ENCODE measurements at regions not wholly inside any gene's neighbourhood (a gene's known extent, or its start where the extent isn't known, plus 50 kb on each side); places are given as distances from the start of the nearest gene placed in this dataset.
A peak's percentile ranks its signal among the peaks of the same experiment; 100 is the strongest.

DNA sequence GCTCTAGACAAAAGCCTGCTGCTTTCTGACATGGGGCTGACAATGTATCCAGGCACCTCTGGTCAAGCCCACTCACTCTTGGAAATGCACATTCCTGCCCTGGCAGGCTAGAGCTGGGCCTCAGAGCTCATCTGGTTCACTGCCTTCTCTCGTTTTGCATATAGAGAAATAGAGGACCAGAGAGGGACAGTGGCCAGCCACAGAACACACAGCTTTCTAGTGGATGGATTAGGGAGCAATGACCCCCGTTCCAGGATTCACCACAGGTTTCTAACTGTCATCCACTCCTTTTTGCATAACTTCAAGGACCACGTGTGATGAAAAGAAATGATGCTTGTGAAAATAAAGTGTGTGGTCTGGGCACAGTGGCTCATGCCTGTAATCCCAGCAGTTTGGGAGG, 129.6 kb upstream of the IGSF21 start:
- no peak for DNase-seq

DNA sequence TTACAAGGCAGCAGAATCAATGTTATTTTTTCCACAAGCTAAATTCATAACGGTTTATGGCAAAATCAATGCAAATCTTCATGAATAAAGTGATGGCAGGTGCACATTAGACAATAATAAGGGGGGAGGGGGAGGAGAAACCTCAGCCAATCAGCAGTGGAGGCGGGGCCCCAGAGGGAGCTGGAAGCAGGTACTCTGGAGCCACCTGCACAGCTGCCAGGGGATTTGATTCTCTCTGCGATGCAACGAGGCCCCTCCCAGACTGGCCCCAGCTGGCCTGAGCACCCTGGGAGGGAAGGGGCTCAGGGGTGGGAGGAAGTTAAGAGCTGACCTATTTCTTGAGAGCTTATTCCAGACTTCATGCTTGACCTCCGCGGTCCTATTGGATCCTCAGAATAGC, 127.8 kb upstream of the IGSF21 start:
- no peak for DNase-seq

DNA sequence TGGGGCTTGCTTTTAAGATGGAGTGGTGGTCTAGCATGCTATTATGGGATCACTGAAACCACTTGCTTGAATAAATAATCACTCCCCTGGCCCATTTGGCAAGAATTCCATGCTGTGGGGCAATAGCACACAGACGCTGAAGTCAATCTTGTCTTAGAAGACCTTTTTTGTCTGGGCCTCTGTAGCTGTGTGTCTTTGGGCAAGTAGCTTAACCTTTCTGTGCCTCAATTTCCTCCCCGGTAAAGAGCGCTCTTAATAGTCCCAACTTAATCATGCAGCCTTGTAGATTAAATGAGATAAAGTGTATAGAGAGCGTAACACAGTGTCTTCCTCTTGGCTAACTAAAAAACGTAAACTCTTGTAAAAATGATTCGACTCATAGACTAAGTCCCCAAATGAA, 125.4 kb upstream of the IGSF21 start:
- no peak for DNase-seq

DNA sequence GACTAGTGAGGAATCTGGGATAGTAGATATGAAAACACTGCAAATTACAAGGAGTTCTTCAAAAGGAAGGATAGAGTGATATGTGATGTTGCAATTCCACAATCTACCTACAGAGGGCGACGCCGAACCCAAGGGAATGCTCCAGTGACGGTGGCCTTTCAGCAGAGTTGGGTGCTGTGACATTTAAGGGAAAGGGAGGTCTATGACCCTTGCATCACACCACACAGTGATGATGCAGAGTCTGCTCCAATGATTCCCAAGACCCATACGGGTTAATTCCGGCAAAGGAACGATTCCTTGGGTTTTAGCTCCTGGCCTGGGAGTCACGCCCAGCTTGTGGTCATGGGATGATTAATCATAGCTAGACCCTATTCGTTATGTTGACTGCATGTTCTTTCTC, 123.0 kb upstream of the IGSF21 start:
- peak; percentile 29 for DNase-seq

DNA sequence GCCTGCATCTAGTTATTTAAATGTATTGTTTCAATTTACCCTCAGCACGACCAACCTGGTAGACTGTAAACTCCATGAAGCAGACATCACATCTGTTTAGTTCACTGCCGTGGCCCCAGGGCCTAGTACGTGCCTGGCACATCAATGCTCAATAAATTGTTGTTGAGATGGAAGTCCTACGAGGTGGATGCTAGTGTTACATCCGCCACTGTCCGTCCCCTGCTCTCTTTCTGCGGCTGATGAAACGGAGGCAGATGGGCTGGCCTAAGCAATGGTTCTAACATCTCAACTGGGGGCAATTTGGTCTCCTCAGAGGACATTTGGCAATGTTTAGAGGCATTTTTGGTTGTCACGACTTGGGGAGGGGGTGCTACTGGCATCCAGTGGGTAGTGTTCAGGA, 121.4 kb upstream of the IGSF21 start:
- no peak for DNase-seq

DNA sequence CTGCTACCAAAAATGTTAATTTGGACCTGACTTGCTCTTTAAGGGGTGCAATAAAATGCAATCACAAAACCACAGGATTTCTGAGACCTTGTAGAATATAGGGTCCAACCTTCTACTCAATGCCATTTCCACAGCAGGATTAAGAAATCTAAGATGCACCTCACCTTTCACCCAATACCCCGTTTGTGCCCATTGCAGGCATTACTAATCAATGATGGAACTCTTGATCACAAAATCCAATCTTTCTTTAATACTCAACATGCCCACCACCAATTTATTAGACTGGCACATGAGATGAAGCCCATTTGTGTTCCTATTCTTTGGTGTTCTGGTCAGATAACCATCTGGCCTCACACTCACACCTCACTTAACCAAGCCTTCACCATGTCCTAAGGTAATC, 117.2 kb upstream of the IGSF21 start:
- DNase-seq, result no peak

DNA sequence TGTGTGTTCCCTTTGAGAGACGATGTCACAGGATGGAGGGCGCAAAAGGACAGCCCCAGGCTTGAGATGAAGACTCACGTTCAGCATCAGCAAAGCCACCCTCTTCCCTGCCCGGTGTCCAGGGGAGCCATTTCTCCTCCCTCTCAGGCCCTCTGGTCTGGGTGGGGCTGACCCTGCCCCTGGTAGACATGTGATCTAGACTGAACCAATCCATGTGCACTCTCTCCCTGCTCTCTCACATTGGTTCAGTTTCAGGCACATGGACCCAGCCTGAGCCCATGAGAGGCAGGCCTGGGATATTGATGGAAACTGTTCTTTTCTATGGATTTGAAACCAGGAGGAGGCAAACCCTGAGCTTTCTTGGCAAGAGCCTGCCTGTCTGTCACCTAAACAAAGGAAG, 115.6 kb upstream of the IGSF21 start:
- DNase-seq, result no peak

DNA sequence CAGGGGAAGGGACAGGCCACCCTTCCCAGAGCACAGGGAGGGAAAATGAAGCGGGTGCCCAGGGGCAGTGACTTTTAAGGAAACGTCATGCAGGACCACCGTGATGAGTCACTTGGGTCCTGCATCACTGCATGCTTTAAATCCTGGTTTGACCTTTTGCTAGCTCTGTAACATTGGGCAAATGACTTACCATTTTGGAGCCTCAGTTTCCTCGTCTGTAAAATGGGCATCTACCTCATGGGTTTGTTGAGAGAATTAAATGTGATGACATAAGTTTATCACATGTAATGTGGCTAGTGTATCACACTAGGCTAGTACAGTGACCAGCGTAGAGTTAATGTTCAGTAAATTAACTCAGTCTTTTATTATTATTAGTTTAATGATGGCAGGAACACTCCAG, 114.8 kb upstream of the IGSF21 start:
- DNase-seq, result no peak

DNA sequence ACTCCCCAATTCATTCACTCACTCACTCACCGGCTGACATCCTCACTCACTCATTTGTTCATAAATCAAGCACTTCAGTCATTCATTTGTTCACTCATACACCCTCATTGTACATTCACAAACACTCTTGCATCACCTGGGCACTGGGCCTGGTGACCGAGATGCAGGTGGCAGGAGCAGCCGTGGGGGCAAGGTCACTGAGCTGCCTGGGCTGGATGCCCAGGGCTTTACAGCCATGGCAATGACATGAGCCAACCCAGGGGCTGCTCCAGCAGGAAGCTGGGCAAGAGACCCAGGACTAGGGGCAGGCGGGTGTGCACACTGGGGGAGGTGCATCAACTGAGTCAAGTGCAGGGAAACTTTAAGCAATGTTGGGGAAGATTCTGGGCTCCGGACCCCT, 113.6 kb upstream of the IGSF21 start:
- no peak for DNase-seq

DNA sequence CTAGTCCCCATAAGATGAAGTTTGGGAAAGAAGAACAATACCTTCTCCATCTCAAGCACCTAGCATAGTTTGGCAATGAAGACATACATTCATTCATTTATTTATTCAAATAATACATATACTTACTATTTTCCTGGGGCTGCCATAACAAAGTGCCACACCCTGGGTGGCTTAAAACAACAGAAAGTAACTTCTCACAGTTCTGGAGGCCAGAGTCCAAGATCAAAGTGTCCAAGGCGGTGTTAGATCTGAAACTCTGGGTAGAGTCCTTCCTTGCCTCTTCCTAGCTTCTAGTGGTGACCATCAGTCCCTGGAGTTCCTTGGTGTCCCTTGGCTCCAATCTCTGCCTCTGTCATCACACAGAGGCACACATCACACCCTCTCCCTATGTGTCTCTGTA, 112.1 kb upstream of the IGSF21 start:
- no peak for DNase-seq

DNA sequence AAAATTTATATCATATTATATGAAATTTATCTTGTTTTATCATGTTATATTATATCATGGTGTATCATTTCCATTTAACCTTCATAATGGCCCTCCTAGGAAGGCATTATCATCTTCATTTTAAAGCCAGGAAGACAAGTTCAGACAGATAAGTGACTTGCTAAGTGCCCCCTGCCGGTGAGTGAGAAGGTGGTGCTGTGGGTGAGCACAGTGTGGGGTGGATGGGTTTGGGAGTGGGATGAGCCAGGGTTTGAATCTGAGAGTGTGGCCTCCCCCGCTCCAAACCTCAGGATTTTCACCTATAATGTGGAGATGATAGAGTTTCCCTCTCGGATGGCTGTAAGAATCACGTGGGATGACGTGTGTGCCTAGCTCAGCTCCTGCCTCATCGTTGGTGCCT, 108.7 kb upstream of the IGSF21 start:
- peak; percentile 31 for DNase-seq

DNA sequence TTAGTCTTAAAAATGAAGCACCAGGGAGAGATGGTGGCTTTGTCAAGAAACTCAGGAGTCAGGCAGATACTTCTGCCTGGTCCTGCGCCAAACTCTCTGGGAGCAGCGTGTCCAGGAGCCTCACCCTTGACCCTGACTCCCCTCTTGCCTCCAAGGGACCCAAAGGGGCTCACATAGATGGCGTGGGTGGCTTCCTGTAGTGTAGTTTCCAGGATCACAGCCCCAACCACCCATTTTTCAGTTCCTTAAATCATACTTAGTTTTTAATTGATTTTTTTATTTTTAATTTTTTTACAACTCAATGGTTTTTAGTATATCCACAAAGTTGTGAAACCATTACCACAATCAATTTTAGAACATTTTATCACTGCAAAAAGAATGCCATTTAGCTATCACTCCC, 107.7 kb upstream of the IGSF21 start:
- no peak for DNase-seq

DNA sequence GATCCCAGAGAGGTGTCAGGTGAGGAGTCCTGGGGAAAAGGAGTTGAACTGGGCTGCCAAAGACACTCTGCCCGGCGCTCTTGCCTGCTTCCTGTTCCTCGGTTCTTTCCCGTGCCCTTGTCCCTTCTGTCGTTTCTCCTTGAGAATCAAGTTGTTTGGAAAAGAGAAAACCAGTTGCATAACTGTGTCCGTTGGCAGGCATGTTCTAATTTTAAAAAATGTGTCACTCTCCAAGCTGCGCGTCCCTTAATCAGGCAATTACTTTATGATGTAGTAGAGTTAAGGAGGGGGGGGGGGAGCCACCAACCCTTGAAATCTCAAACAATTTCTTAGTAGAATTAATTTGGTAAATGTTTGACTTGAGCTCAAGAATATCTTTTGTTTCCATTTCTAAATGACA, 105.9 kb upstream of the IGSF21 start:
- no peak for DNase-seq

DNA sequence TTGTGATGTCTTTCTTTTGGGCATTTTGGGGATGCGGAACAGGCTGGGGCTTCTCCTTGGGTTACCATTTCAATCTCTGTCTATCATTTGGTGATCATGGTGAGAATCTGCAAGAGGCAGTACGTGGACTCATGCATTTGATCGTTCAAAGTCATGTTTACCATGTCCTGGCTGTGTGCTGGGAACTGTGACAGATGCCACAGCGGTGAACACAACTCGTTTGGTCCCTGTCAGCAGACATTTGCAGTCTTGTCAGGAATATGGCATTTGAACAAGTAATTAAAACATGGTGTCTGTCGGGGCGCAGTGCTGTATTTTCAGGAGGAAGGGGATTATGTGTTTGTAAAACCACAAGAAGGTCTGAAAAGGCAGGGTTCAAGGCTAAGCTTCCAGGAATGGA, 103.3 kb upstream of the IGSF21 start:
- DNase-seq, result peak; percentile 23

DNA sequence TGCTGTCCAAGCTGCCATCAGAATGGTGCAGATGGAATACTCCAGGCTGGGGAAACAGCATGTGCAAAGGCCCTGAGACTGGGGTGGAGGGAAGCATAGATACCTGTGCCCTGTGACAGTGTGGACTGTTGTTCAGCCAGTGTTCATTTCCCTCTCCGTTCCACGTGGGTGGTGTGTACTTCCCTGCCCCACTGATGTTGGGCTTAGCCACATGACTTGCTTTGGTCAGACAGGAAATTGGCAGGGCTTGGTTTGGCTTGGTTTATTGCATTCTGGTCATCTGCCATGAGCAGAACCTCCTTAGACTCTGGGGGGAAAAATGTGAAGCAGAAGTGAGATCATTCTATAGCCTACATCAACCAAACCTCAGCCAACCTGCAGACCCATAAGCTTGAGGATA, 102.4 kb upstream of the IGSF21 start:
- DNase-seq, result no peak

DNA sequence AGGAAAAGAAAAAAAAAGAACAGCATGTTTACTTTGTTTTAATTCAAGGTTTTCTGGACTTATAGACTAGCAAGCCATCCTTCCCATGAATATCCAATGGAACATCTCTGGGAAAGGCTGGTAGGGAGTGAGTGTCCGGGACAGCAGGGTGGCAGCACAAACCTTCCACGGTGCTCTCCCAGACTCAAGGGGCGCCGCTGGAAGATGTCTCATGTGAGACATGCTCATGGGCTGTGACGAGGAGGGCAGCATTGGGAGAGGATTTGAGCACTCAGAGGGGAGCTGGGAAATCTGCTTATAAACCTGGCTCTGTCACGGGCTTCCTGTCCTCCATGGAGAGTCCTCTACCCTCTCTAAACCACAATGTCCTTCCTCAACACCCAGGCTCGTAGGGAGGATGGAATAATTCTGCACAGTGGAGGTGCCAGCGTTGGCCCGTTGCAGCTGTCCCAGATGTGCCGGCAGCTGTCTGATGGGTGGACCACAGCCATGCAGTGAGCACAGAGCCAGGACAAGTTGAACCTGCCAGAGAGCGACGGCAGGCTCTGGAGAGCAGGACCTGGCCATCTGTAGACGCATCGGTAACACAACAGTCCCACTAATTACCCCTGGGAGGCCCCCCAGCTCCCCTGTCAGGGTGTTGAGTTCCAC, 100.1 kb upstream of the IGSF21 start:
- peak; percentile 33 for DNase-seq

DNA sequence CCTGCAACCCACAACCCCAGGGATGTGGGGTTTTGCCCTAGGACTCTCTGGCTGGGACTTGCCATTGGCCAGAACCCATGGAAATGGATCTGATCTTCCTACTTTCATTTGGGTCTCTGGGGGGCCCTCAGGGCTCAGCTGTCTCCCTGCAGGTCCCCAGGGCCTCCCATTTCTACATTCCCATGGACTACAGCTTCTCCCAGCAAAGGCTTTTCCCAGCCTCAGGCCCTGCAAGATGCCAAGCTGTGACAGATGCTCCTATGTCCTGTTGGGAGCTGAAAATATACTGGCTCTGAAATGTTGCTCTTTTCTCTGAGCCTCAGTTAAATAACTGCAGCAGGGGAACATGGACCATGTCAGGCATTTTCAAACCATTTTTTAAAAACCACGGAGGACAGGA, 99.5 kb upstream of the IGSF21 start:
- DNase-seq, result peak; percentile 33

DNA sequence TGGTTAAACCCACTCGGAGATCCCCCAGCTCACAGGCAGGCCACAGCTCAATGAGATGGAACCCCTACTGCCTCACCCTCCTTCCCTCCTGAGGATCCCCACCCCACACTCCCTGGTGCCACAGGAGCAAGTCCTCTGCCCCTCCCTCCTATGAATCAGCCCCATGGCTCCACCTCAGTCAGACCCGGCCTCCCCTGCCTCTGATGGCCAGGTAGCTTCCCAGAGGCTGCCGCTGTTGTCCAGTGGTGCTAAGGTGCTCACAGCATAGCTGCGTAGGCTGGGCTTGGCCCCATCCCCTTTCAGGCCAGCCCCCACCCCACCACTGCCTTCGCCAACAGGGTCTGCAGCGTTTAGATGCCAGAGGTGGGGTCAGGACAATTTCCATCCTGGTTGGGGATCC, 98.5 kb upstream of the IGSF21 start:
- DNase-seq, result no peak

DNA sequence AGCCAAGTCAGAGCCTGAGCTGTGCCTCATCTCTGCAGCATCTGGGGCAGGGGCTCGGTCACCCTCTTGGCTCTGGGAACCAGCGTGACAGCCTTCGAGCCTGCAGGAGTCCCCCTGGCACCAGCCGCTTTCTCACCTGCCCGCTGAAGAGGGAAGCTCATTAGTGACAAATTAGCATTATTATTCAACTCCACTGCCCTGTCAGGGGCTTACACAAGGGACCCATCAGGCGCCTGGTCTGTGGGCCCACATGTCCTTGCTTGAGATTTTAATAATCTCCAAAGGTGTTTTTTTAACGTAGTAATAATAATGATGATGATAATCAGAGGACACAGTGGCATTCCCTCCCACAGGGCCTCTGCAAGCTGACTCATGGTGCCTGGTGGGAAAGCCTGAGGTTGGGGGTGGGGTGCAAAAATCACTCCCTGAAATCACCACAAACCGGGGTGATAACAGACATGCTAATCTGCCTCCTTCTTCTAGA, 98.1 kb upstream of the IGSF21 start:
- DNase-seq, result peak; percentile 21

DNA sequence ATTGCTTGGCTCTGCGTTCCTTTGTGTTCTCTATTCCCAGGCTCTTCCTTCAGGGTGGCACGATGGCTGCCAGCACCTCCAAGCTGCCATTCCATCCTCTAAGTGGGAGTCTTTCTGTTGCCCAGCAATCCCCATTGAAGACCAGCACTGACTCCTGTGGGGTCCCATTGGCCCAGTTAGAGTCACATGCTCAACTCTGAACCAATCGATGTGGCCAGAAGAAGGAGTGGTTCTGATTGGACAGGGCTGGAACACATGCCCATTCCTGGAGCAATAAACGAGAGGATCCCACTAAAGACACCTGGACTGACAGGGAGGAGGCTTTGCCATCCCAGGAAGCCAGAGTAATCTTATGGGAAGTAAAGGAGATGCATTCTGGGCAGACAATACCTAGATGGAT, 97.2 kb upstream of the IGSF21 start:
- DNase-seq, result no peak

DNA sequence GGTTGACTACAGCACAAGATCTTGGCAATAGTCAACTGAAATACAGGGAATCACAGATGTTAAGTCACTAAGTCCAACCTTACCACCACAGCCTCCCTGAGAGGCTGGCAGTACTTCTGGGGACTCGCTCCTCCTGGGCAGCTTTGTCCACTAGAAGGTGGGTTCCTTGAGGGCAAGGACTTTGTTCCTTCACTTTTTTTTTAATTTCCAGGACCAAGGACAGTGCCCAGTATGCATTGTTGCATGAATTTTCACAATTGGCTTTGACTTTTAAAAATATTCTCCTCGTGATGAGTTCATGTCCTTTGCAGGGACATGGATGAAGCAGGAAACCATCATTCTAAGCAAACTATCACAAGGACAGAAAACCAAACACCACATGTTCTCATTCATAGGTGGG, 96.7 kb upstream of the IGSF21 start:
- DNase-seq, result no peak

DNA sequence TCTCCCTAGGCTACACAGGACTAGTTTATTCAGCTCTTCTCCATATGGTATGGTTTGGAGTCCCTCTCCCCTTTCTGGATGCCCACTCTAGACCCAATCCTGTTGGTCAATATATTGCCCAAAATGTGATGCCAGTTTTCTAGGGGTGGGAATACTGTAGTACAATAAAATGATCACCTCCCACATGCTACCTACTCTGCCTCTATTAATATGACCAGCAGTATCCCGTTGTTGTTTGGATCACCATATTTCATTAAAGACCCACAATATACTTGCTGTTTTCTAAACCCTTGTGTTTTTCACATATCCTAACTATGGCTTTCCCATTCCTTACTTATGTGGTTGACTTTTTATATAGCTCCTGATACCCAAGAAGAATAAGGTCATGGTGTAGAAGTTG, 95.9 kb upstream of the IGSF21 start:
- DNase-seq, result no peak

DNA sequence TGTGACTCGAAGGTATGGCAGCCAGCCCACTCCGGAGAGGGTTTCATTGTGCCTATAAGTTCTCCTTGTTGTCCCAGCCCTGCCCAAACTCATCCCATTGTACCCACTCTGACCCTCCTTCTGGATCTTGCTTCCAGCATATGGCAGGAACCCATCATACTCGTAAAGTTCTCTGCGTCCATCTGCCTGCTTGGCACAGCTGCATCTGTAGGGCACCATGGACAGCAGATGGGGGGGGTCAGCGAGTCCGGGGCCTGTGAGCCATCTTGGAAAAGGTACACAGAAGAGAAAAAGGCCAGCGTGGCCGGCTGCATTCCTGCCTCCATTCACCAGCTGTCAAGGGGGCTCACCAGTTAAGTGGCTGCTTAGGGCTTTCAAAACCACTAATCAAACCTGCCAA, 94.9 kb upstream of the IGSF21 start:
- DNase-seq, result peak; percentile 84

DNA sequence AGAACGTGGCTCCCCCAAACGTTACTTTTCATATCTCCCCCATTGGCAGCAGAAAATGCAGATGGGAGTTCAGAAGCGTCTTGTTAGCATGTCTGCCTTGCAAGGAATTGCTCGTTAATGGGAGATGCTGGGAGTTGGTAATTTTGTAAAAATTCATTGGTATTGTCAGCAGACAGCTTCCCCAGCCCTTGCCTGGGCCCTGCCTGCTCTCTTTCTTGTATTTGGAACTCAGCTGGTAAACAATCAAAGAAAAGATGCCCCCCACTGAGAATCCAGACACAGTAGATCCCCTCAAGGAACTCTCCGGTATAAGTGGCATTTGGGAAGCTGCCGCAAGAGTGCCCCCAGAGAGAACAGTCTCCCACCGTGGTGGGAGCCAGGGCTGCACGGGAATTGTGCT, 94.4 kb upstream of the IGSF21 start:
- DNase-seq, result peak; percentile 26

DNA sequence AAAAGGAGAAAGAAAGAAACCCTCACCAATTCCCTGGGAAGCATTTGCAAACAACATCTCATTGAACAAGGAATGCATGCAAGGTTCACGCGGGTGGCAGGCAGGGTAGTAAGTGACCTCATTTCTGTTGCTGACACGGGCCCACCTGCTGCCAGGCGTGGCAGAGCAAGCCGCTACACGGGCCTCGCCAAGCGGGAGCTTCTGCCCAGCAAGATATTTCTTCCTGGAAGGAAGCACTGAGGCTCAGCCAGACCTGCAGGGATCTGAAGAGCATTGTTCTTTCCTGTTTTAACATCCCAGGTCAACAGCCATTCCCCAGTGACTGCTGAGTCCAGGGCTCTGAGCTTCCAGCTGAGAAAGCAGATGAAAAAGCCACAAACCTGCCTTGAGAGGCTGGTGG, 91.9 kb upstream of the IGSF21 start:
- no peak for DNase-seq

DNA sequence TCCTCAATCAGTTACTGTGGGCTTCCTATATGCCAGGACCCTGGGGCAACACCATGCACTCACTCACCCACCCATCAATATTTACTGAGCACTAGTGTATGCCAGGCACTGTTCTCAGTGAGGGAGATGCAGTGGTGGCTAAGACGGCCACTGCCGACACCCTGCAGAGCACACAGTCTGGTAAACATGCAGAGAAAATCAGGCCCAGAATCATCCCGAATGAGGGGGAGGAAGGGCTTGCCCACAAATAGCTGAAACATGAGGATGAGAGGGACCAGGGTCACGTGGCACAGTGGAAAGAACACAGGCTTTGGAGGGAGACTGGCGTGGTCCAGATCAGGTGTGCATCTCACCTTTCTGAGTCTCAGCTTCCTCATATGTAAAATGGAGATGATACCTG, 89.2 kb upstream of the IGSF21 start:
- DNase-seq, result no peak
